ENCODE measurements at regions not wholly inside any gene's neighbourhood (a gene's known extent, or its start where the extent isn't known, plus 50 kb on each side); places are given as distances from the start of the nearest gene placed in this dataset.
A peak's percentile ranks its signal among the peaks of the same experiment; 100 is the strongest.
"Not testable (repeated sequence)": the region's sequence is repeated elsewhere in the genome, so short reads cannot be mapped to it uniquely, and the experiment has no call there.

DNA sequence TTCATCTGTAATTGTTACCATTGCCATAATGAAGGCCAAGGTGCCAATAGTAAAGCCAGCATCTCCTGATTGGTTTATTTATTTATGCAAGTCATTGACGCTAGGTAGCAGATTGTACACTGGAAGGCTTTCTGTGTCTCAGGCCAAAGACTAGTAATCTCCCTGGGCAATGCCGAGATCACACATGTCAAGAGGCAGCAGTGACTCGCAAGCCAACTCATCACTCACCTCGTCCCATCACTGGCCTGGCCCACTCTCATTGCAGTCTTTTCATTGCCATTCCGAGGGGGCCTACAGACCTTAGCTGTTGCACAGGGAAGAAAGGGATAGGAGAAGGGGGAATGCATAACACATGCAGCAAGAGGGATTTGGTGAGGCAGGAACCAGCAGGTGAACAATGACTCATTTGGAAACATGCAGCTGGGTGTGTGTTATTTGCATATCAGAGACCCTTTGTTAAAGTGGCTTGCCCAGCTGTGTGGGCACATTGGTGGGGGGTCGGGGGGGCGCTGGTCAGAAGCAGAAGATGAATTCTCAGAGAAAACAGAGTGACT lies 448.7 kb upstream of the HNRNPA3 start:
- peak; percentile 53 for DNase-seq (ENCODE audit: low spot score)

DNA sequence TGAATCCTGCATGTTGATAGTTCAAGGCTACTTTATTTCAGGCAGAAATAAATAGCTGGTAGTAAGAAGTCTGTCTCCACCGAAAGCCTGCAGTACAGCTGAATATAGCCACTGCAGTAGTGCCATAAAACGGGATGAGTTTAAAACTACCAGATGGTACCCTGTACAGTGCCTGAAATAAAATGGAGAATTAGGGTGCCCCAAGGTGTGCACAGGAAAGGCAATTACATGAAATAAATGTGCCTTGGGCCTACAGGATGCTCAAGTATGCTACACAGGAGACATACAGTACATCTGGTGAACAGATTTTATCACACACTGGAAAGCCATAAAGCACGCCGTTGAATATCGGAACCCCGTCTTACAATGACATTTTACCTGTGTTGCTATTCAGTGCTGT lies 447.7 kb upstream of the HNRNPA3 start:
- DNase-seq (ENCODE audit: low spot score), result no peak

DNA sequence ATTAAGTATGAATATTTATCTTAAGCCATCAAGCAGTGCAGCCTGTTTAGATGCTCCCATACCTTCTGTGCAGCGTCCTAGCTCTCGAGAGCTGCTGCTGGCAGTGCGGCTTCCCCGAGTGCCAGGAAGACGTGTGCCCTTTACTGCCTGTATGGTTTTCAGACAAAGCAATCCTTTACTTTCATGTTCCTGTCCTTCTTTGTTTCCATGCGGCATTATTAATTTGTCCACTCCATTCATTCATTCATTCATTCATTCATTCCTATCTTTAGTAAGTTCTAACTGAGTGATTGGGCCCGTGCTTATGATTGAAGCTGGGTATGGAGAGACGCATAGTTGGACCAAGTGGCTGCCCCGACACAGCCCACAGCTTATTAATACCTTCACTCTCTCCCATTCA lies 446.6 kb upstream of the HNRNPA3 start:
- DNase-seq (ENCODE audit: low spot score), result no peak

DNA sequence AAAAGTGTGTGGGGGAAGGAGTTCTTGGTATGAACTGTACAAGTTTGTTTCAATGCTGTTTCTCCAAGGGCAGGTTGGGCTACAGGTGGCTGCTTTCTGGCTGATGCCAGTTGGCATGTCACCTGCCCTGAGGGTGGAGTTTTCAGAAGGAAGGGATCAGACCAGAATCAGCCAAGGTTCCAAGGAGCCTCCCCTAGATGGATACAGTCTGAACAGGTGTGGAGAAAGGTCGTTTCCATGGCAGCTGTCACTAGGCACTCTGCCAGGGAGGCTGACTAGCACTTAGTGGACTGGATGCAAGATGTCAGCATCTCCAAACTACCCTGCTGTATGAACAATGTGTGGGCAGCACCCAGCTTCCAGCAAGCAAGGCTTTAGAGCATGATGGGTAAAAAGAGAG lies 444.4 kb upstream of the HNRNPA3 start:
- DNase-seq (ENCODE audit: low spot score), result no peak

DNA sequence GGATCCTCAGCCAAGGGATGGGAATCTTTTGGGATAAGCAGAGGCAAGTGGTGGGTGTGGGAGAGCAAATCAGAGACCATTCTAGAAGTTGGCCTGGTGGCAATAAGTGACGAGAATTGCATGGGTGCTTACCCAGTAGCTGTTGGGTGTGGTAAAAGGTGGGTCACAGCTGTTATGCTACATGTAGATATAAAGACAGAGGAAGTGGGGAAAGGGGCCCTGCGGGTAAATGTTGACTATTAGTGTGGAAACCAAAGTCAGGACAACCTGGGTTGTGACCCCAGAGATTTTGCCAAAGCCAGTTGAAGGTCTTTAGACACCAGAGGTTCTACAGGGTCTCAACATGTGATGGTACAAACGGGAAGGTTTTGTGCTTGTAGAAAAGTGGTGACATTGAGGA lies 443.6 kb upstream of the HNRNPA3 start:
- DNase-seq (ENCODE audit: low spot score), result no peak

DNA sequence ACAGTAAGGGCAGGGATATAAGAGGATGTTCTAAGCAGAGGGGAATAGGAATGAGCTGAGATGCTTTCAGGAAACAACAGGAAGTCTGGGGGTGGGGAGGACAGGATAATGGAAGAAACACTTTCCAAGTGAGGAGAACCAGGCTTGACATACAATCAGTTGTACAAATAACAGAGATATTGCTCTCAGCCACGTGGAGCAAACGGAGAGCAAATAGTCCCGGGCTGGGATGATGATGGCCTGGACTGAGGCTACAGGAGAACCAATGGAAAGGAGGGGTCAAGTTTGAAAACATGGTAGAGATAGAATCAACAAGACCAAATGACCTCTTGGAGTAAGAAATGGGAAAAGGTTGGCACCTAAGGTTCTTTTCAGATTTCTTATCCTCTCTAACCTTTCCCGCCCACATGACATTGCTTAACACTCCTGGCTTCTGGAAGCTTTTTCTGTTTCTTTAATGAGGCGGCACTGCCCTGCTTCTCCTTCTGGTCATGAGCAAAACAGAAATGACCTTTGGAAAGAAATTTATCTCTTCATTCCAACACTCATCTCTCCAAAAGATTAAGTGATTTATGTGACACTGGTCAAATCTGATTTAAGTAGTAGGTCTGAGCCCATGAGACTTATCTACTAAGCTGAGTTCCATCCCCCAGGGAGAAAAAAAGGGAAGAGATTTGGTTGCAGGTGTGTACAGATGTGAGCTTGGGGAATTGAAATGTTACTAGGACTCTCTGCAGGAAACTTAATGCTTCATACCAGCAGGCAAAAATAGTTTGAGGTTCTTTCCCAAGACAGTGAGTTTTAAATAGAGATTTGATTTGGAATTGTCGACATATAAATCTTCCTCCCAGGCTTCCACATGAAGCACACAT lies 442.9 kb upstream of the HNRNPA3 start:
- no peak for DNase-seq (ENCODE audit: low spot score)

DNA sequence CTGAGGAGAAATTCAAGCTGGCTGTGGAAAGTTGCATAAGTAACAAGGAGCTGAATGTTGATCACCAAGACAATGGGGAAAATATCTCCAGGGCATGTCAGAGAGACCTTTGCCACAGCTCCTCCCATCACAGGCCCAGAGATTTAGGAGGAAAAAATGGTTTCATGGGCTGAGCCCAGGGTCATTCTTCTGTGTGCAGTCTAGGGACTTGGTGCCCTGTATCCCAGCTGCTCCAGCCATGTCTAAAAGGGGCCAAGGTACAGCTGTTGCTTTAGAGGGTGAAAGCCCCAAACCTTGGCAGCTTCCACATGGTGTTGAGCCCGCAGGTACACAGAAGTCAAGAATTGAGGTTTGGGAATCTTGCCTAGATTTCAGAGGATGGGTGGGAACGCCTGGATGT lies 439.8 kb upstream of the HNRNPA3 start:
- DNase-seq (ENCODE audit: low spot score), result no peak

DNA sequence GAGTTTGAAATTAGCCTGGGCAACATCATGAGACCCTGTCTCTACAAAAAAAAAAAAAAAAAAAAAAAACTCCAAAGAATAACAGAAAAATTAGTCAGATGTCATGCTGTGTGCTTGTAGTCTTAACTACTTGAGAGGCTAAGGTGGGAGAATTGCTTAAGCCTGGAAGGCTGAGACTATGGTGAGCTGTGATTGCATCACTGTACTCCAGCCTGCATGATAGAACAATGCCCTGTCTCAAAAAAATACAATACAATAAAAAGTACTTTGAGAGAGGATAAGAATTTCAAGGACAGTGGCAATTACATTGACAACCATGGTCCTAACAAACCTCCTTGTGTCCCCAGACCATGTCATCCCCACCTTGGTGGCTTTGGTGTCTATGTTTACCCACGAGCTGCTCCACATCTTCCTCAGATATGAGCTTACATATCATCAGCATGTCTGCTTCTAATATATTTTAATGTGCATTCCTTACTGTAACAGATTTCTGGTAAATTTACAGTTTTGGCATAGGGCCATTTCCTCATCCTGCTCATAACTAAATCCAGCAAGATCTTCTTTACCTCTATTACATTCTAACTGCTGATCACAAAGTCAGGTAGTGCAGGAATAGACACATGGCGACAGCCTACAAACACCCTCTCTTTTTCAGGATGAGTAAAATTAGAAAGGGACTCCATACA lies 437.7 kb upstream of the HNRNPA3 start:
- DNase-seq (ENCODE audit: low spot score), result no peak

DNA sequence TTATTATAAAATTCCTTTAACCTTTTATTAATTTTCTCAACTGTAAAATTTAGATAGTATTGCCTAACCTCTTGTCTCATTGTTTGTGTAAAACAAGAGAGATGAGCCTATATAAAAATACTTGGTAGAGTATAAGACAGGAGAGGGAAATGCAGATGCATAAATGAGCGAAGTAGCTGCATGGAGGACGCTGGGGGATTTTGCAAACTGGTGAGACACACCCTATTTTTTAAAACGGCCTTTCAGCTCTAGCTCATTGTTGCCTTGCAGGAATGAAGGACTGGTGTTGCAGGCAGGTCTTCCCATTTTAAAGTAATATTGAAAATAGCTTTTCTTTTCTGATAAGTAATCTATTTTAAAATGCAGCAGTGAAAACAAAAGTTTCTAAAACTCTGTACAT lies 435.3 kb upstream of the HNRNPA3 start:
- DNase-seq (ENCODE audit: low spot score), result no peak

DNA sequence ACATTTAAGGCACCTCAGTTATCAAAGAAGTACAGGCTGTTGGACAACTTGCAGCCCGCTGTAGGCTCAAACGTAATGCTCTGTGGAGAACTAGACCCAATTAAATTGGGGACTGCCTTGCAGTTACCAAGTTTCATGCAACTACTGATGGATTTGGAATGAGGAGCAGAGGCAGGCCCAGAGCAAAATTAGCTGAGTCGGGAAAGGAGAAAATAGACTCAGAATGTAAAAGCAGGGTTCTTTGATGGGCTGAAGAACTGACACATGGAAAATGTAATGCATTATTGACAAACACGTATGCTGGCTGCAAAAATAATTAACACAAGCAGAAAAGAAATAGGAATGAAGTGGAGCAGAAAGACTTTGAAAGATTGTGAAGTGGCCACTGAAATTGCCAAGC lies 432.7 kb upstream of the HNRNPA3 start:
- DNase-seq (ENCODE audit: low spot score), result no peak

DNA sequence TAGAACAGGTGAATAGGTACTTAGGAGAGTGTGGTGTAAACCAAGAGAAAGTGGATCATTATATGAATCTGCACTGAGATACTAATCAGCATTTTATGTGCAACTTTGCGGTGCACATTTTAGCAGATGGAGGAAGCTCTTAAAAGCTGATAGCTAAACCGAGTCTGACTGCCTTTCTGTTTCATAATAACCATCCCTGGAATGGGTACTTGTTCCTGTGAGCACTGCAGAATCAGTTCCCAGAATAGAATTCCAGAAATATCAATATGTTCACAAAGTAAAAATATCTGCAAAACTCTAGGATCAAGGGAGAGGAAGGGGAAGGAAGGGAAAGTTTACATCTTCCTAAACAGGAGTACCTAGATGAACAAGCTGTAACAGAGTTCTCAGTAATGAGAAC lies 432.2 kb upstream of the HNRNPA3 start:
- DNase-seq (ENCODE audit: low spot score), result no peak

DNA sequence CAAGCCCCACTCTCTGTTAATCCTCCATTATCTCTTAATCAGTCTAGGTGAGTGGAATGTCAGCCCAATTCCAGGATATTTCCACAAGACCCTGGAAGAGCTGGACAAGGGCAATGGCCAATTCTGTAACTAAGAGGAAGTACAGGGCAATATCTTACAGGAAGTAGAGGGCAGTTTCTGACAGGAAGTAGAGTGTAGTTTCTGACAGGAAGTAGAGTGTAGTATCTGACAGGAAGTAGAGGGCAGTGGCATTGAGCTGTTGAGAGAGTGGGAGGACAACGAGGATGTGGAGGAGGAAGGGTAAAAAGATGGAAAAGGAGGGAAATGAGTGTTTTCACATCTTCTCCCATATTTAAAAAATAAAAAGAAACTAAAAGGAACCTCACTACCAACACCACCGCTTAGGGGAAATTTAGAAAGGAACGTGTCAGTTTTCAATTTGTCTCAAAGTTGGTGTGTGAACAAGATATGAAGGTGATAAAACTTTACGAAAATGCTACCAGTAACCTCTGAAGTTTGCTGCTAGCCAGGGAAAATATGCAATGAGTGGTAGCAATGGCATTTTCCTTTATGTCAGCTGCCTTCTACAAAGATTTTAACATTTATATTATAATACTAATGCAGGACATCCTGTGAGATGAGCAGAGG lies 430.9 kb upstream of the HNRNPA3 start:
- no peak for DNase-seq (ENCODE audit: low spot score)

DNA sequence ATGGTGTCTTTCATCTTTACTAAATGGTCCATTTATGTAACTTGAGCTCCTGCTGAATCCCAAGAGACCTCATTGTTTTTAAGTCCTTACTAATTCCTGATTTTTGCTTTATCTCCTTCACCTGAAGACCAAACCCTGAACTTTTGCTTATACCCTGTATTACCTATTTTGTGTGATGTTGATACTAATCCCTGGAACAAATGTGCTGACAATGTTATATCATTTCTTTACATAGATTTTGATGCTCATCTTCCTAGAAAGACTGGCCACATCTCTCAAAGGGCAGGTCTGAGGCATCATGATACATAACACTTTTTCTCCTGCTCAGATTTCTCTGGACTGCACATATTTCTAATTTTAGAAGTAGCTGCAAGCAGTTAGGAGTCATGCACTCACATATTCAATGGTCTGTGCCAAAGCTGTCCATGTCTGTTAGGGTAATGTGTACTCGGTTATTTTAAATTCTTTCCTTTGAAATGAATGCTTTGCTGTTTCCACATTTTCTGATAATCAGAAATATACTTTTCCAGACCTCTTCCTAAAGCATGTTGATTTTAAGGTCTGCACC lies 427.9 kb upstream of the HNRNPA3 start:
- DNase-seq (ENCODE audit: low spot score), result no peak

DNA sequence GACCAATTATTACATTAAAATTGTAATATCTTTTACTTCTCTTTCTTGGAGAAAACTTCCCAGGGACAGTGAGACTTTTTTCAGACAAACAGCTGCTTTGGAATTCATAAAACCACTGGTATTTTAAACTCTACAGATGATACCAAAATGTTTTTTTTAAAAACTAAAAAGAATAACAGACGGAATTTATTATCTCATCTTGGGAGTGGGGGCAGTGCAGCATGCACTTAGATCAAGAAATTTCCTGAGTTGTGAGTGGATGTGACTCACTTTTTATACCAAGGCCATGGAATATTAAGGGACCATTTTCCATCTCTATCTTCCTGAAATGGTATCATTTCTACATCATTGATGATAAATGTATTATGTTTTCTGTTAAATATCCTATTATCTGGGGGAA lies 422.8 kb upstream of the HNRNPA3 start:
- no peak for DNase-seq (ENCODE audit: low spot score)

DNA sequence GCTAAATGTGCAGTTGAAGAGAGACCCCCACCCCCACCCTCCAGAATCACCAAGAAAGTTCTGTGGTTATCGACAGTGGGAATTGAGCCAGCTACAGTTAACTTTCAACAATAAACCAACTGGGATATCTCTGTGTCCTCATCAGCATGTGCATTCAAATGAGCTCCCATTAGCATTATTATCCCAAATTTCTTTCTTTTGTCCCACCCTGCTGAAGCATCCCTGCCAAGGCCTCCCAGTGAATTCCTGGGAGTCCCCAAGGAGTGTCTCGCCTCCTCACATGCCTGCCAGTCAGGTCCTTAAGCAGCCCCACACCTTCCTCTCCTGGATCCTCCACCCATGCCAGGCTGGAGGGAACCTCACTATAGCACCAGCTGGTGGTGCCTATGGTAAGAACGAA lies 422.1 kb upstream of the HNRNPA3 start:
- DNase-seq (ENCODE audit: low spot score), result no peak

DNA sequence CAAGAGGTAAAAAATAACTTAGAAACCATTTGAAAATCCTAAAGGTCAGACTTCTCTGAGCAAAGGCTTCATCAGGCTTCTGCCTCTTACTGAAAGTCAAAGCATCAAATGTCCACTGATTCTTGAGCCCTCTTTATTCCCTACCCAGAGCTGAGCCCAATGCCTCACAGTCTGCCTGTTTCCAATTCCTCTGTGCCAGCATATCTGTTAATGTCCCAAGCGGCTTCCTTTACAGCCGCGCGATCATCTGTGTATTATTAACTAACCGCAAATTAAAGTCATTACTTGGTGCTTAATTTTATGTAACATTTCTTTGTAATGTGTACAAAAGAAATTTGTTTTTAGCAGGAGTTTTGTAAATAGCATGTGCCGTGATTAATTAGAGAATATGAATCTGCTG lies 418.8 kb upstream of the HNRNPA3 start:
- DNase-seq (ENCODE audit: low spot score), result no peak

DNA sequence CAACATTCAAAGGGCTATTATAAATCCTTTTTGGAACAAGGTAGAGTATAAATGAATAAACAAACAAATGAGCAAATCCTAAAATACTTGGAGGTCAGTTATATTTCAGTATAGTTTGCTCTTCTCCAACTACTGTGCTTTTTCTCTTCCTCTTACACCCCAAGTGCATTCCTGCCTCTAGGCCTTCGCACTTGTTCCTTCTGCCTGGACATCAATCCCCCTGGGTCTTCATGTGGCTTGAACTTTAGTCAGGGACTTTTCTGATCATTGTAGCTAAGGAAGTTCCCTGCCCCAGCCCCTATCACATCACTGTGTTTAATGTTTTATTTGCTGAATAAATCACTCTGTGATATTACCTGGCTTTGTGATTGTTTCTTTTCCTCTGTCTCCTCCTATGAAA lies 418.2 kb upstream of the HNRNPA3 start:
- DNase-seq (ENCODE audit: low spot score), result no peak

DNA sequence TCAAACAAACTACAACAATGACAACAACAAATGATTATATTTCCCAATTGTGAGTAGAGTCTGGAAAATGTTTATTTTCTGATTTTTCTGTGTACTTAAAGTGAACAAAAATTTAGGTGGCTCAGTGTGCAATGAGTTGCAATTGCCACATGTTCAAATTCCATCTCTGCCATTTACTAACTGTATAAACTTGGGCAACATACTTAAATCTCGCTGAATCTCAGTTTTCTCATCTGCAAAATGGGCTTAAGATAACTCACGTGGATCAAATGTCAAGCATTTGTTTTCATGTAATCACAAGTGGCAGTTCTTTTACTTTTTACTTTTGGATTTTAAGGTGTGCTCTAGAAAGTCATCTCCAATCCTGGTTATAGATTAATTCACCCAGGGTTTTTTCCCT lies 416.8 kb upstream of the HNRNPA3 start:
- no peak for DNase-seq (ENCODE audit: low spot score)

DNA sequence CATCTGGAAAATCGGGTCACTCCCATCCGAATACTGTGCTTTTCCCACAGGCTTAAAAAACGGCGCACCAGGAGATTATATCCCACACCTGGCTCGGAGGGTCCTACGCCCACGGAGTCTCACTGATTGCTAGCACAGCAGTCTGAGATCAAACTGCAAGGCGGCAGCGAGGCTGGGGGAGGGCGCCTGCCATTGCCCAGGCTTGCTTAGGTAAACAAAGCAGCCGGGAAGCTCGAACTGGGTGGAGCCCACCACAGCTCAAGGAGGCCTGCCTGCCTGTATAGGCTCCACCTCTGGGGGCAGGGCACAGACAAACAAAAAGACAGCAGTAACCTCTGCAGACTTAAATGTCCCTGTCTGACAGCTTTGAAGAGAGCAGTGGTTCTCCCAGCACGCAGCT lies 415.9 kb upstream of the HNRNPA3 start:
- not testable (repeated sequence) for DNase-seq (ENCODE audit: low spot score)

DNA sequence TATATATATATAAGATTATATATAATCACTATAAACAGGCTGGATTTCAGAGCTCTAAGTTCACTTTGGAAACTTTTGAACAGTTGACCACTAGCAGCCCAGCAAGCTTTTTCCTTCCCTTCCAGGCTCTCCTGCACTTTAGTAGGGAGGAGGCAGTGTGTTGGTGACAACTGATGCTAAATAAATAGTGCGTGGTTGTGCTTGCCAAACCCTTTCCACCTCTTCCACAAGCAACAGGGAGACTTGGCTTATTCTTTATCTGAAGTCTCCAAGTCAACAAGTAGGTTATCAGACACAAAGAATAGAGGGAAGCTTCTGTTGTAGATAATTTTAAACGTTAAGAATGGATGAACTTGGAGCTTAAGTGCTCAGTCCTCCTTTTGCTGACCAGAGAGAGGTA lies 408.2 kb upstream of the HNRNPA3 start:
- DNase-seq (ENCODE audit: low spot score), result no peak

DNA sequence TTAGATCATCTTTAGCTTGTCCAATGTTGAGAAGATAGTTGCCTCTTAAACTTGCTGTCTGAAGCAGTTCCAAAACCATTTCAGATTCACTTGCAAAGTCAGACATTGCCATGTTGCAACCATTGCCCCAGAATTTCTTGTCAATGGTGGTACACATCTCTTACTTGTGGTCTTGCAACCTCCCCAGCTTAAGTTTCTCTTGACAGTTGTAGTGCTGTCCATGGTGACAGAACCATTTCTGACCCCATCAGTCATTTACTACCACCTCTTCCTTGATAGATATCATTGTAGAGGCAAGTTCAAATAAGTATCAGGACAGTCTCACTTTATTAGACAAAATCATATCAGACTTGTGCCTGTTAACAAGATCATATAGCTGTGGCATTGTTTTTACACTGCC lies 407.2 kb upstream of the HNRNPA3 start:
- no peak for DNase-seq (ENCODE audit: low spot score)

DNA sequence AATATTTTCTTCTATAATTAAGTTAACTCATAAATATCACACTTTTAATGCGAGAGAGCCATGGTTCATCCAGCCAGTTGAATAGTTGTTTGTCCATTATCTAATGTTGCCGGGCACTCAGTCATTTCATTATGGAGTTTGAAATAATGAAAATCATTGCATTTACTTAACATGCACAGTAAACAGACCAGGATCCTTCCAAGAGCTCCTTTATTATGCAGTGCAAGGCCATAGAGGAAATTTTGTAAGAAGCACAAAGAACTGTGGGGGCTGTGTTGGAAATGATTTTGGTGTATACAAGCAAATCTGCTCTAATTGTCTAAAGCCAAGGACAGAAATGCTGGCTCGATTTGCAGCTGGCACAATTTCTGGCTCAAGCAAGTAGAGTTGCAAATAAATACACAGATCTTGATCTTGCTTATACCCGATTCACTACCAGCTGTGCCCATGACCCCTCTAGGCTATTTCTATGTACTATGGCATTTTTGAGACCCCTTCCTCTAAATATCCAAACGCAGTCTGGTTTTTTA lies 400.3 kb upstream of the HNRNPA3 start:
- no peak for DNase-seq (ENCODE audit: low spot score)

Measured in ecto neural progenitor cell (in vitro differentiated cells).